ENCODE measurements at regions not wholly inside any gene's neighbourhood (a gene's known extent, or its start where the extent isn't known, plus 50 kb on each side); places are given as distances from the start of the nearest gene placed in this dataset.

DNA sequence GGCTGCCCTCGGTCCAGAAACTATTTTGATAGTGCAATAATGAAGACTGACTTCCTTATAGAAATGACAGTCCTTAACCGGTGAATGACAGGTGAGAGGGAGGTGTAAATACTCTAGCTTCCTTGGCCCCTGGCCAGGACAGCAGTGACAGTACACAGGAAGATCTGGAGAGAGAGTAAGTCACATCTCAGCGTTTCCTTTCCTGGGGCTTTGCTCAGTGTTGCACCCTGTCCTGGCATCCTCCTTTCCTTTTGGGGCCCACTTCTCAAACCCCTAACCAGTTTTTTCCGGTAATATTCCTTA lies 336.9 kb downstream of the CD83 start:
- ATAC-seq (no peak), DNase-seq (ENCODE audit: low read depth, low spot score) (no peak)
- BruUV-seq (replicated peaks) = no TSS peak
- no peak overlapping the region for H3K27ac ChIP-seq (ENCODE audit: low read depth, low read length)
- H3K36me3 ChIP-seq (ENCODE audit: control insufficient read depth in 1 of 2, insufficient read depth in 2 of 2, low read length in 2 of 2) = no peaks in the 10 kb centered on the region
- H2AFZ ChIP-seq (ENCODE audit: low read depth, low read length, poor library complexity, severe bottlenecking) = no peak overlapping the region
- ChIA-PET RAD21 (ENCODE audit: low non-redundant PET in 1 of 2, low total read pairs in 2 of 2, uncharacterized antibody in 2 of 2, unreplicated experiment in 2 of 2) (no interaction called here), POLR2A (no interaction called here), CTCF (no interaction called here)
- H3K4me2 ChIP-seq (ENCODE audit: low read length) = no peak overlapping the region
- H3K9ac ChIP-seq (ENCODE audit: low read length) = no peak overlapping the region
- H3K9me3 ChIP-seq (ENCODE audit: control insufficient read depth in 1 of 2, insufficient read depth in 1 of 2, low read depth in 1 of 2, low read length in 2 of 2) = no peaks in the 10 kb centered on the region
- H4K20me1 ChIP-seq (ENCODE audit: insufficient read depth) = no peaks in the 10 kb centered on the region
- H3K4me3 ChIP-seq (replicated peaks in 1 of 2; ENCODE audit: low read depth in 1 of 2, low read length in 2 of 2) = no peak overlapping the region
- no peaks in the 10 kb centered on the region for H3K79me2 ChIP-seq (ENCODE audit: insufficient read depth, low read length)
- no peaks in the 10 kb centered on the region for H3K9me2 ChIP-seq (ENCODE audit: insufficient read depth)
- no peak for TF ChIP-seq EGR1 (IDR thresholded peaks at IDR 0.05; ENCODE audit: low read depth)
- TF ChIP-seq TCF7L2 (IDR thresholded peaks at IDR 0.05; ENCODE audit: borderline replicate concordance, extremely low read depth, insufficient read depth, insufficient read length) = no peak
- TF ChIP-seq FOSL1 (IDR thresholded peaks at IDR 0.05; ENCODE audit: low read depth) = no peak
- no peak for TF ChIP-seq ELF1 (IDR thresholded peaks at IDR 0.05; ENCODE audit: borderline replicate concordance, low read depth)
- TF ChIP-seq, protein P1, sequence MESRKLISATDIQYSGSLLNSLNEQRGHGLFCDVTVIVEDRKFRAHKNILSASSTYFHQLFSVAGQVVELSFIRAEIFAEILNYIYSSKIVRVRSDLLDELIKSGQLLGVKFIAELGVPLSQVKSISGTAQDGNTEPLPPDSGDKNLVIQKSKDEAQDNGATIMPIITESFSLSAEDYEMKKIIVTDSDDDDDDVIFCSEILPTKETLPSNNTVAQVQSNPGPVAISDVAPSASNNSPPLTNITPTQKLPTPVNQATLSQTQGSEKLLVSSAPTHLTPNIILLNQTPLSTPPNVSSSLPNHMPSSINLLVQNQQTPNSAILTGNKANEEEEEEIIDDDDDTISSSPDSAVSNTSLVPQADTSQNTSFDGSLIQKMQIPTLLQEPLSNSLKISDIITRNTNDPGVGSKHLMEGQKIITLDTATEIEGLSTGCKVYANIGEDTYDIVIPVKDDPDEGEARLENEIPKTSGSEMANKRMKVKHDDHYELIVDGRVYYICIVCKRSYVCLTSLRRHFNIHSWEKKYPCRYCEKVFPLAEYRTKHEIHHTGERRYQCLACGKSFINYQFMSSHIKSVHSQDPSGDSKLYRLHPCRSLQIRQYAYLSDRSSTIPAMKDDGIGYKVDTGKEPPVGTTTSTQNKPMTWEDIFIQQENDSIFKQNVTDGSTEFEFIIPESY (IDR thresholded peaks at IDR 0.05; ENCODE audit: extremely low read depth, insufficient replicate concordance, low read length) = no peak
- no peak for TF ChIP-seq SIN3A (IDR thresholded peaks at IDR 0.05; ENCODE audit: low read depth)
- TF ChIP-seq SP1 (IDR thresholded peaks at IDR 0.05; ENCODE audit: low read depth) = no peak
- TF ChIP-seq MAX (IDR thresholded peaks at IDR 0.05) = no peak
- TF ChIP-seq JUND (IDR thresholded peaks at IDR 0.05) = no peak
- TF ChIP-seq SRF (IDR thresholded peaks at IDR 0.05; ENCODE audit: low read depth) = no peak
- TF ChIP-seq YY1 (IDR thresholded peaks at IDR 0.05; ENCODE audit: extremely low read depth, insufficient replicate concordance, low read depth, low read length) = no peak
- TF ChIP-seq ZNF274 (IDR thresholded peaks at IDR 0.05; ENCODE audit: low read depth, low read length) = no peak
- TF ChIP-seq POLR2A (IDR thresholded peaks at IDR 0.05; ENCODE audit: borderline replicate concordance, extremely low read depth, insufficient read depth, insufficient read length) = no peak
- H3K27me3 ChIP-seq (ENCODE audit: insufficient read depth, low read length) = no peaks in the 10 kb centered on the region
- intact Hi-C loops (cut with micrococcal nuclease) = no loop called here
- H3K4me1 ChIP-seq (ENCODE audit: control insufficient read depth in 1 of 2, insufficient read depth in 2 of 2, low read length in 2 of 2) = no peaks in the 10 kb centered on the region

All from HCT116 (cell line).